BJ (cell line): ENCODE measurements at regions not wholly inside any gene's neighbourhood (a gene's known extent, or its start where the extent isn't known, plus 50 kb on each side); places are given as distances from the start of the nearest gene placed in this dataset.
"Not testable (repeated sequence)": the region's sequence is repeated elsewhere in the genome, so short reads cannot be mapped to it uniquely, and the experiment has no call there.

Source experiments
- CTCF ChIA-PET: fragments of 350-600 bp; formaldehyde crosslinking; extraction: SDS; loops from one replicate; lab custom pipeline; 2021; ENCODE audit warnings: antibody characterized with exemption, inconsistent platforms; lab: Yijun Ruan, JAX
- POLR2A ChIA-PET: fragments of 300-600 bp; sonication (Branson Sonifier 250); formaldehyde crosslinking; extraction: SDS; loops from one replicate; lab custom pipeline; 2021; ENCODE audit warnings: antibody characterized with exemption; lab: Charles Lee
- DNase-seq: peaks from one replicate; pipeline ENCODE4 v3.0.0-alpha.2; 2011; ENCODE audit warnings: low read depth
- H3K27me3 ChIP-seq: 2 replicates; pipeline ENCODE4 v1.6.0; 2011; ENCODE audit warnings: low read length; ENCODE audit not compliant: control insufficient read depth, insufficient read depth
- H3K36me3 ChIP-seq: 2 replicates; pipeline ENCODE4 v1.5.1; 2011; ENCODE audit warnings: low read length; ENCODE audit not compliant: control insufficient read depth, insufficient read depth
- H3K4me3 ChIP-seq: 2 replicates; pipeline ENCODE4 v1.5.1; 2011; ENCODE audit warnings: low read depth, mild to moderate bottlenecking, control low read depth, low read length
- CTCF ChIP-seq: IDR thresholded peaks from 2 replicates; pipeline ENCODE4 v1.5.1; 2011; ENCODE audit warnings: low read depth, mild to moderate bottlenecking, control low read depth, inconsistent platforms, low read length, moderate library complexity; ENCODE audit not compliant: insufficient read depth

DNA sequence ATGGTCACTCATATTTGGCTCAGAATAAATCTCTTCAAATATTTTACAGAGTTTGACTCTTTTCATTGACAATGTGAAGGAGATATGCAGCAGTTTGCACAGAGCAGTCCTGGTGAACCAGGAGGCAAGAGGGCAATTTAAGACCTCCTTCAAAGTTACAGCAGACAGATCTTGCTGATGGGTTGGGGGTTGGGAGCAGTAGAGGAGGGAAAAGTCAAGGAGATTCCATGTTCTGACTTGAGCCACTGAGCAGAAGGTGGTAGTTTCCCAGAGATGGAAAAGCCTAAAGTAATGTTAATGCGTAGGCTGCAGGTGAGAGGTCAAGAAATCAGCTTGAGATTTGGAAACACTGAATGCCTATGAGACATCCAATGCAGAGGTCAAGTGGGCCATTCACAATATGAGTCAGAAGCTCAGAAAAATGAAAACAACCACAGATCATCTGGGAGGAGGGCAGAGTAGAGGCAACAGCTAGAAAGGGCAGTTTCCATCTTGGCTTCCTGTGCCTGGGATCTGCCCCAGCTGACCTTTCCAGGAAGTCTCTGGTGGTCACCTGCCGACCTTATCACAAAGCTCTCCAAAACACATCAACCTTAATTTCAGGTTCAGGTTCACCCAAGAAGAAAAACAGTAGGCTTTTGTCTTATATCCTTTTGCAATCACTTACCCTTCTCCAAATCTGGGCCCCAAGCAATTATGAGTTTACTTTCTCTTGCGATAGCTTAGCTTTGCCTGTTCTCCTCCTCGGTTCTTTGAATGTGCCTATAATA is 197.5 kb upstream of the ARL4C start:
- CTCF ChIA-PET: interaction anchor here (1.2 kb wide), 1 partner anchor 9 kb away, joined by 6 read pairs; no protein-coding TSS in a partner anchor

DNA sequence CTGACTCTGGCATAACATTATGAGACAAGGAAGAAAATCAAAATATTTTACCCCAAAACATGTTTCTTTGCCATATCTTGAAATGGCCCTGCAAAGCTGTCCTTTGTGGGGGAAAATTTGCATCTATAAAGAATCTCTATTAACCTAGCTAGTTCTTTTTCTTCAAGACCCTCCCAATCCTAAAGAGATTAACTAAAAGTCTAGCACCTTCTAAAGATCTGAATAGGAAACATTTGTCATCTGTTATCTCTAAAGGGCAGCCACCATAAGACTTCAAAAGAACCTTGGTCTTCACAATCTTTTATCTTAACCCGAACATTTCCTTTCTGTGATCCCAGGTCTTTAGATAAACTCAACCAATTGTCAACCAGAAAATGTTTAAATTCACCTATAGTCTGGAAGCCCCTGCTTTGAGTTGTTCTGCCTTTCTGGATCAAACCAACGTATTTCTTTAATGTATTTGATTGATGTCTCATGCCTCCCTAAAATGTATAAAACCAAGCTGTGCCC is 196.9 kb upstream of the ARL4C start:
- H3K36me3 ChIP-seq, CTCF ChIA-PET, H3K4me3 ChIP-seq, H3K27me3 ChIP-seq, DNase-seq, POLR2A ChIA-PET: not testable (repeated sequence)

More for the DNA sequence above, 197.5 kb upstream of the ARL4C start:
- POLR2A ChIA-PET: interaction anchor here (0.5 to 0.6 kb wide), 2 partner anchors 20 to 26 kb away, joined by 3 read pairs; no protein-coding TSS in a partner anchor
- no peak for DNase-seq
- Histone ChIP-seq H3K4me3 (no peak overlapping the region), H3K27me3 (no peaks in the 10 kb centered on the region), H3K36me3 (no peaks in the 10 kb centered on the region)
- no peak for TF ChIP-seq CTCF

GRCh38 chr2:234693191-234693590 is 196.3 kb upstream of the ARL4C start:
- DNase-seq, H3K36me3 ChIP-seq, H3K4me3 ChIP-seq, CTCF ChIA-PET, H3K27me3 ChIP-seq, POLR2A ChIA-PET: not testable (repeated sequence)

- POLR2A ChIA-PET: interaction anchor here (0.7 kb wide), 1 partner anchor 13 kb away, joined by 3 read pairs; no protein-coding TSS in a partner anchor
- no peak for DNase-seq
- no peaks in the 10 kb centered on the region for H3K36me3 ChIP-seq
- H3K4me3 ChIP-seq: no peak overlapping the region
- CTCF ChIA-PET: interaction anchor here (0.7 kb wide), 1 partner anchor 323 kb away, joined by 3 read pairs; no protein-coding TSS in a partner anchor
- no peak for TF ChIP-seq CTCF
- H3K27me3 ChIP-seq: no peaks in the 10 kb centered on the region
These were observed 195.4 kb upstream of the ARL4C start for GRCh38 chr2:234691968-234692955.

DNA sequence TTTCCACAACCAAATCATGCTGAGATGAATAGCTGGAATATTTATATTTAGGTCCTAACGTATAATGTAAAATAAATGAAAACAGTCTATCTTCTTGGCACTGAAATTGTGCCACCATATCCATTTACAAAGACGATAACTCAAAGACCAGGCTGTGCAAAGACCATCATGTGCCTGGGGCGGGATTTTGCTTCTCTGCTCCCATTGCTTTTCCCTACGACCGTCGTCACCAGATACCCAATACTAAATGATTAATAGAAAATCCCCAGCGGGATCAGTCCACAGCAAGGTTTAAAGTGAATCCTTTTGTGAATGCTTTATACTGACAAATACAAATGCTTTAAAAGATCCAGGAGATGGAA is 194.3 kb upstream of the ARL4C start:
- TF ChIP-seq CTCF: no peak
- DNase-seq: no peak
- POLR2A ChIA-PET: interaction anchor here (0.7 kb wide), 1 partner anchor 12 kb away, joined by 3 read pairs; no protein-coding TSS in a partner anchor
- Histone ChIP-seq H3K4me3 (no peak overlapping the region), H3K27me3 (no peaks in the 10 kb centered on the region), H3K36me3 (no peaks in the 10 kb centered on the region)
- CTCF ChIA-PET: interaction anchor here (0.8 kb wide), 2 partner anchors 19 to 416 kb away, joined by 3 to 4 read pairs; no protein-coding TSS in a partner anchor
